ENCODE measurements at regions not wholly inside any gene's neighbourhood (a gene's known extent, or its start where the extent isn't known, plus 50 kb on each side); places are given as distances from the start of the nearest gene placed in this dataset.

- WGBS, 2 donors = 93 to 95% methylated on average over 3 of the region's 3 CpGs
- no peak overlapping the region for H3K27ac ChIP-seq (ENCODE audit: low read depth in 2 of 2, low read length in 1 of 2)
- H3K9me3 ChIP-seq (ENCODE audit: control insufficient read depth in 2 of 2, insufficient read depth in 1 of 2, low read depth in 1 of 2, low read length in 1 of 2) = no peaks in the 10 kb centered on the region
- no peaks in the 10 kb centered on the region for H3K4me1 ChIP-seq (ENCODE audit: control insufficient read depth in 2 of 2, insufficient read depth in 2 of 2, low read length in 1 of 2)
- H3K27me3 ChIP-seq (ENCODE audit: control insufficient read depth in 1 of 2, insufficient read depth in 2 of 2, low read length in 2 of 2) = no peaks in the 10 kb centered on the region
- no peak overlapping the region for H3K4me3 ChIP-seq (ENCODE audit: low read depth in 1 of 2, low read length in 2 of 2)
- no peaks in the 10 kb centered on the region for H3K36me3 ChIP-seq (ENCODE audit: control insufficient read depth in 2 of 2, insufficient read depth in 2 of 2, low read length in 1 of 2)
These were observed 193.5 kb upstream of the LRFN2 start for GRCh38 chr6:40780637-40781036.

GRCh38 chr6:40779409-40779808 is 192.2 kb upstream of the LRFN2 start:
- H3K27me3 ChIP-seq (ENCODE audit: control insufficient read depth in 1 of 2, insufficient read depth in 2 of 2, low read length in 2 of 2) = no peaks in the 10 kb centered on the region
- H3K4me3 ChIP-seq (ENCODE audit: low read depth in 1 of 2, low read length in 2 of 2) = no peak overlapping the region
- H3K36me3 ChIP-seq (ENCODE audit: control insufficient read depth in 2 of 2, insufficient read depth in 2 of 2, low read length in 1 of 2) = no peaks in the 10 kb centered on the region
- no peak overlapping the region for H3K27ac ChIP-seq (ENCODE audit: low read depth in 2 of 2, low read length in 1 of 2)
- H3K4me1 ChIP-seq (ENCODE audit: control insufficient read depth in 2 of 2, insufficient read depth in 2 of 2, low read length in 1 of 2) = no peaks in the 10 kb centered on the region
- WGBS, 2 donors = 86 to 87% methylated on average over 3 of the region's 3 CpGs
- H3K9me3 ChIP-seq (ENCODE audit: control insufficient read depth in 2 of 2, insufficient read depth in 1 of 2, low read depth in 1 of 2, low read length in 1 of 2) = no peaks in the 10 kb centered on the region

- Histone ChIP-seq H3K4me3 (ENCODE audit: low read depth in 1 of 2, low read length in 2 of 2) (no peak overlapping the region), H3K36me3 (ENCODE audit: control insufficient read depth in 2 of 2, insufficient read depth in 2 of 2, low read length in 1 of 2) (no peaks in the 10 kb centered on the region), H3K9me3 (ENCODE audit: control insufficient read depth in 2 of 2, insufficient read depth in 1 of 2, low read depth in 1 of 2, low read length in 1 of 2) (no peaks in the 10 kb centered on the region), H3K4me1 (ENCODE audit: control insufficient read depth in 2 of 2, insufficient read depth in 2 of 2, low read length in 1 of 2) (no peaks in the 10 kb centered on the region), H3K27ac (ENCODE audit: low read depth in 2 of 2, low read length in 1 of 2) (no peak overlapping the region), H3K27me3 (ENCODE audit: control insufficient read depth in 1 of 2, insufficient read depth in 2 of 2, low read length in 2 of 2) (no peaks in the 10 kb centered on the region)
- 66 to 85% methylated on average over 1 of the region's 1 CpG for WGBS, 2 donors
These were observed 191.8 kb upstream of the LRFN2 start for GRCh38 chr6:40778918-40779317.

- WGBS, 2 donors = 87 to 88% methylated on average over 3 of the region's 3 CpGs
- Histone ChIP-seq H3K4me3 (ENCODE audit: low read depth in 1 of 2, low read length in 2 of 2) (no peak overlapping the region), H3K9me3 (ENCODE audit: control insufficient read depth in 2 of 2, insufficient read depth in 1 of 2, low read depth in 1 of 2, low read length in 1 of 2) (no peaks in the 10 kb centered on the region), H3K27ac (ENCODE audit: low read depth in 2 of 2, low read length in 1 of 2) (no peak overlapping the region), H3K36me3 (ENCODE audit: control insufficient read depth in 2 of 2, insufficient read depth in 2 of 2, low read length in 1 of 2) (no peaks in the 10 kb centered on the region), H3K27me3 (ENCODE audit: control insufficient read depth in 1 of 2, insufficient read depth in 2 of 2, low read length in 2 of 2) (no peaks in the 10 kb centered on the region), H3K4me1 (ENCODE audit: control insufficient read depth in 2 of 2, insufficient read depth in 2 of 2, low read length in 1 of 2) (no peaks in the 10 kb centered on the region)
These were observed 191.0 kb upstream of the LRFN2 start for GRCh38 chr6:40778196-40778595.

GRCh38 chr6:40774932-40775331 is 187.8 kb upstream of the LRFN2 start:
- Histone ChIP-seq H3K4me1 (ENCODE audit: control insufficient read depth in 2 of 2, insufficient read depth in 2 of 2, low read length in 1 of 2) (no peaks in the 10 kb centered on the region), H3K4me3 (ENCODE audit: low read depth in 1 of 2, low read length in 2 of 2) (no peak overlapping the region), H3K27me3 (ENCODE audit: control insufficient read depth in 1 of 2, insufficient read depth in 2 of 2, low read length in 2 of 2) (no peaks in the 10 kb centered on the region), H3K9me3 (ENCODE audit: control insufficient read depth in 2 of 2, insufficient read depth in 1 of 2, low read depth in 1 of 2, low read length in 1 of 2) (no peaks in the 10 kb centered on the region), H3K27ac (ENCODE audit: low read depth in 2 of 2, low read length in 1 of 2) (no peak overlapping the region), H3K36me3 (ENCODE audit: control insufficient read depth in 2 of 2, insufficient read depth in 2 of 2, low read length in 1 of 2) (no peaks in the 10 kb centered on the region)
- 91 to 94% methylated on average over 1 of the region's 1 CpG for WGBS, 2 donors

- Histone ChIP-seq H3K4me3 (ENCODE audit: low read depth in 1 of 2, low read length in 2 of 2) (no peak overlapping the region), H3K4me1 (ENCODE audit: control insufficient read depth in 2 of 2, insufficient read depth in 2 of 2, low read length in 1 of 2) (no peaks in the 10 kb centered on the region), H3K27me3 (ENCODE audit: control insufficient read depth in 1 of 2, insufficient read depth in 2 of 2, low read length in 2 of 2) (no peaks in the 10 kb centered on the region), H3K27ac (ENCODE audit: low read depth in 2 of 2, low read length in 1 of 2) (no peak overlapping the region), H3K36me3 (ENCODE audit: control insufficient read depth in 2 of 2, insufficient read depth in 2 of 2, low read length in 1 of 2) (no peaks in the 10 kb centered on the region), H3K9me3 (ENCODE audit: control insufficient read depth in 2 of 2, insufficient read depth in 1 of 2, low read depth in 1 of 2, low read length in 1 of 2) (no peaks in the 10 kb centered on the region)
These were observed 183.6 kb upstream of the LRFN2 start for GRCh38 chr6:40770794-40771193.

- Histone ChIP-seq H3K36me3 (ENCODE audit: control insufficient read depth in 2 of 2, insufficient read depth in 2 of 2, low read length in 1 of 2) (no peaks in the 10 kb centered on the region), H3K4me3 (ENCODE audit: low read depth in 1 of 2, low read length in 2 of 2) (no peak overlapping the region), H3K27me3 (ENCODE audit: control insufficient read depth in 1 of 2, insufficient read depth in 2 of 2, low read length in 2 of 2) (no peaks in the 10 kb centered on the region), H3K27ac (ENCODE audit: low read depth in 2 of 2, low read length in 1 of 2) (no peak overlapping the region), H3K9me3 (ENCODE audit: control insufficient read depth in 2 of 2, insufficient read depth in 1 of 2, low read depth in 1 of 2, low read length in 1 of 2) (no peaks in the 10 kb centered on the region), H3K4me1 (ENCODE audit: control insufficient read depth in 2 of 2, insufficient read depth in 2 of 2, low read length in 1 of 2) (no peaks in the 10 kb centered on the region)
- 54 to 65% methylated on average over 1 of the region's 1 CpG for WGBS, 2 donors
These were observed 177.6 kb upstream of the LRFN2 start for GRCh38 chr6:40764726-40765125.

GRCh38 chr6:40762981-40763380 is 175.8 kb upstream of the LRFN2 start:
- no peaks in the 10 kb centered on the region for H3K4me1 ChIP-seq (ENCODE audit: control insufficient read depth in 2 of 2, insufficient read depth in 2 of 2, low read length in 1 of 2)
- no peaks in the 10 kb centered on the region for H3K36me3 ChIP-seq (ENCODE audit: control insufficient read depth in 2 of 2, insufficient read depth in 2 of 2, low read length in 1 of 2)
- no peak overlapping the region for H3K27ac ChIP-seq (ENCODE audit: low read depth in 2 of 2, low read length in 1 of 2)
- no peaks in the 10 kb centered on the region for H3K9me3 ChIP-seq (ENCODE audit: control insufficient read depth in 2 of 2, insufficient read depth in 1 of 2, low read depth in 1 of 2, low read length in 1 of 2)
- H3K4me3 ChIP-seq (ENCODE audit: low read depth in 1 of 2, low read length in 2 of 2) = no peak overlapping the region
- WGBS, 2 donors = 80 to 89% methylated on average over 5 of the region's 5 CpGs
- H3K27me3 ChIP-seq (ENCODE audit: control insufficient read depth in 1 of 2, insufficient read depth in 2 of 2, low read length in 2 of 2) = no peaks in the 10 kb centered on the region

GRCh38 chr6:40760887-40761286 is 173.7 kb upstream of the LRFN2 start:
- no peaks in the 10 kb centered on the region for H3K9me3 ChIP-seq (ENCODE audit: control insufficient read depth in 2 of 2, insufficient read depth in 1 of 2, low read depth in 1 of 2, low read length in 1 of 2)
- no peaks in the 10 kb centered on the region for H3K4me1 ChIP-seq (ENCODE audit: control insufficient read depth in 2 of 2, insufficient read depth in 2 of 2, low read length in 1 of 2)
- no peaks in the 10 kb centered on the region for H3K36me3 ChIP-seq (ENCODE audit: control insufficient read depth in 2 of 2, insufficient read depth in 2 of 2, low read length in 1 of 2)
- H3K27ac ChIP-seq (ENCODE audit: low read depth in 2 of 2, low read length in 1 of 2) = no peak overlapping the region
- H3K4me3 ChIP-seq (ENCODE audit: low read depth in 1 of 2, low read length in 2 of 2) = no peak overlapping the region
- no peaks in the 10 kb centered on the region for H3K27me3 ChIP-seq (ENCODE audit: control insufficient read depth in 1 of 2, insufficient read depth in 2 of 2, low read length in 2 of 2)
- WGBS, 2 donors = 95 to 100% methylated on average over 3 of the region's 3 CpGs

- 85 to 89% methylated on average over 5 of the region's 5 CpGs for WGBS, 2 donors
- no peaks in the 10 kb centered on the region for H3K27me3 ChIP-seq (ENCODE audit: control insufficient read depth in 1 of 2, insufficient read depth in 2 of 2, low read length in 2 of 2)
These were observed 172.7 kb upstream of the LRFN2 start for GRCh38 chr6:40759838-40760237.

More at GRCh38 chr6:40759838-40760237, 172.7 kb upstream of the LRFN2 start:
- H3K9me3 ChIP-seq (ENCODE audit: control insufficient read depth in 2 of 2, insufficient read depth in 1 of 2, low read depth in 1 of 2, low read length in 1 of 2) = no peaks in the 10 kb centered on the region
- no peak overlapping the region for H3K27ac ChIP-seq (ENCODE audit: low read depth in 2 of 2, low read length in 1 of 2)
- H3K36me3 ChIP-seq (ENCODE audit: control insufficient read depth in 2 of 2, insufficient read depth in 2 of 2, low read length in 1 of 2) = no peaks in the 10 kb centered on the region
- no peak overlapping the region for H3K4me3 ChIP-seq (ENCODE audit: low read depth in 1 of 2, low read length in 2 of 2)
- H3K4me1 ChIP-seq (ENCODE audit: control insufficient read depth in 2 of 2, insufficient read depth in 2 of 2, low read length in 1 of 2) = no peaks in the 10 kb centered on the region
